ENCODE measurements at regions not wholly inside any gene's neighbourhood (a gene's known extent, or its start where the extent isn't known, plus 50 kb on each side); places are given as distances from the start of the nearest gene placed in this dataset.

DNA sequence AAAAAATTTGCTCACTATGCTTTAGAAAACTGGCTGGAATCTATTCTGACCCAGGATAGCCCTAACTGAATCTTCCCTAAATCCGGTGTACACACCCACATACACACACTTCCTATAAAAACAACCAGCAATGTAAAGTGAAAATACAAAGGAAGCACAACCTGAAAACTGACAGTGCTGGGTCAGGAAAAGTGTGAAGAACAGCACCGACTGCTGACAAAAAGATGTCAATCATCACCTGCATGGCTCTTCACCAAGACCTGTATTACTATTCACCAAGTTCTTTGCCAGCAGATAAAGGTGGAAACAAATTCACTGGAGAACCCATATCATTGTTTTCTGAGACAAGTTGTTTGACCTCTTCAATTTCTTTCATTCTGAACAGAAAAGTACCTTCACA lies 293.8 kb upstream of the GRAMD2B start:
- DNase-seq = no peak
- WGBS, 2 experiments (ENCODE audit: insufficient coverage in 1 of 2, insufficient read length in 1 of 2) = 84 to 100% methylated on average over 1 to 2 of the region's 2 CpGs
- no peak overlapping the region for H3K4me3 ChIP-seq (ENCODE audit: low read length)
- peaks cover 12% of the 10 kb centered on the region for H3K4me1 Mint-ChIP-seq
- no peaks in the 10 kb centered on the region for H3K9me3 Mint-ChIP-seq
- H3K36me3 Mint-ChIP-seq (ENCODE audit: low read depth) = no peaks in the 10 kb centered on the region
- H3K27ac ChIP-seq (ENCODE audit: low read depth, low read length) = no peak overlapping the region
- no peaks in the 10 kb centered on the region for H3K27me3 Mint-ChIP-seq (ENCODE audit: insufficient read depth)
- TF ChIP-seq CTCF (conservative IDR thresholded peaks at IDR 0.05) = no peak
- H3K27ac Mint-ChIP-seq = no peak overlapping the region
- no peak overlapping the region for H3K9ac ChIP-seq (ENCODE audit: extremely low read depth, low read length, poor library complexity, severe bottlenecking)
- H3K27me3 ChIP-seq (ENCODE audit: control insufficient read depth, insufficient read depth, low read length, poor library complexity, severe bottlenecking) = no peaks in the 10 kb centered on the region
- H3K4me1 ChIP-seq (ENCODE audit: control insufficient read depth, insufficient read depth, low read length) = no peaks in the 10 kb centered on the region
- H3K9me3 ChIP-seq (ENCODE audit: control insufficient read depth, low read length) = no peaks in the 10 kb centered on the region
- no peaks in the 10 kb centered on the region for H3K36me3 ChIP-seq (ENCODE audit: control insufficient read depth, insufficient read depth, low read length)
- H3K4me3 Mint-ChIP-seq = no peak overlapping the region

GRCh38 chr5:126133424-126133823 lies 289.8 kb upstream of the GRAMD2B start:
- Histone ChIP-seq H3K4me1 (ENCODE audit: control insufficient read depth, insufficient read depth, low read length) (no peaks in the 10 kb centered on the region), H3K4me3 (ENCODE audit: low read length) (no peak overlapping the region), H3K9ac (ENCODE audit: extremely low read depth, low read length, poor library complexity, severe bottlenecking) (no peak overlapping the region), H3K9me3 (ENCODE audit: control insufficient read depth, low read length) (no peaks in the 10 kb centered on the region), H3K36me3 (ENCODE audit: control insufficient read depth, insufficient read depth, low read length) (no peaks in the 10 kb centered on the region), H3K27ac (ENCODE audit: low read depth, low read length) (no peak overlapping the region), H3K27me3 (ENCODE audit: control insufficient read depth, insufficient read depth, low read length, poor library complexity, severe bottlenecking) (no peaks in the 10 kb centered on the region)
- peaks cover 15% of the 10 kb centered on the region for H3K4me1 Mint-ChIP-seq
- no peak overlapping the region for H3K27ac Mint-ChIP-seq
- no peak for TF ChIP-seq CTCF (conservative IDR thresholded peaks at IDR 0.05)
- 74 to 100% methylated on average over 1 of the region's 1 CpG for WGBS, 2 experiments (ENCODE audit: insufficient coverage in 1 of 2, insufficient read length in 1 of 2)
- no peak overlapping the region for H3K4me3 Mint-ChIP-seq
- DNase-seq = no peak
- no peaks in the 10 kb centered on the region for H3K27me3 Mint-ChIP-seq (ENCODE audit: insufficient read depth)
- H3K36me3 Mint-ChIP-seq (ENCODE audit: low read depth) = no peaks in the 10 kb centered on the region
- no peaks in the 10 kb centered on the region for H3K9me3 Mint-ChIP-seq

DNA sequence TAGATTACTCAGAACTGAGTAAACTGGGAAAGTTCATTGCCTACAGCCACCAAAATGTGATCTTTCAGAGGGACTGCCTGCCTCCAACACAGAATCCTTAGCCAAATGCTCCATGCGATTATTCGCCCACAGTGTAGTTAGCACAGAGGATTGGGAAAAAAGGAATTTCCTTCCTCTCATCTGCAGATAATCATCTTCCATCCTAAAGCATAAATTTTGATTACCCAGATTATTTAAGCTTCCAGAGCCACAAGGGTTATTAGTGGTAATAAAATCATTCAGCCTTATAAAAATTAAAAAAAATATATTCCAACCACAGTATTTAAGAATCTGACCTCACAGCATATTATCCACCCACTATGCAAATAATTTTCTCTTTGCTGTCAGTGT lies 285.3 kb upstream of the GRAMD2B start:
- no peak overlapping the region for H3K4me3 Mint-ChIP-seq
- Histone ChIP-seq H3K4me1 (ENCODE audit: control insufficient read depth, insufficient read depth, low read length) (peaks cover 2% of the 10 kb centered on the region), H3K9me3 (ENCODE audit: control insufficient read depth, low read length) (peaks cover 7% of the 10 kb centered on the region), H3K36me3 (ENCODE audit: control insufficient read depth, insufficient read depth, low read length) (no peaks in the 10 kb centered on the region), H3K9ac (ENCODE audit: extremely low read depth, low read length, poor library complexity, severe bottlenecking) (no peak overlapping the region), H3K4me3 (ENCODE audit: low read length) (no peak overlapping the region), H3K27ac (ENCODE audit: low read depth, low read length) (no peak overlapping the region), H3K27me3 (ENCODE audit: control insufficient read depth, insufficient read depth, low read length, poor library complexity, severe bottlenecking) (no peaks in the 10 kb centered on the region)
- no peaks in the 10 kb centered on the region for H3K36me3 Mint-ChIP-seq (ENCODE audit: low read depth)
- H3K4me1 Mint-ChIP-seq = peaks cover 26% of the 10 kb centered on the region
- peak overlapping the region; percentile 7 for H3K27ac Mint-ChIP-seq
- DNase-seq = no peak
- WGBS, 2 experiments (ENCODE audit: insufficient coverage in 1 of 2, insufficient read length in 1 of 2) = 55% methylated on average over 2 of the region's 2 CpGs; no CpG with 5 or more reads in 1 of the 2 experiments
- H3K9me3 Mint-ChIP-seq = peaks cover 4% of the 10 kb centered on the region
- no peak for TF ChIP-seq CTCF (conservative IDR thresholded peaks at IDR 0.05)
- H3K27me3 Mint-ChIP-seq (ENCODE audit: insufficient read depth) = no peaks in the 10 kb centered on the region
